ENCODE measurements at regions not wholly inside any gene's neighbourhood (a gene's known extent, or its start where the extent isn't known, plus 50 kb on each side); places are given as distances from the start of the nearest gene placed in this dataset.
"Not testable (repeated sequence)": the region's sequence is repeated elsewhere in the genome, so short reads cannot be mapped to it uniquely, and the experiment has no call there.

GRCh38 chr6:7025861-7026260 lies 81.9 kb upstream of the RREB1 start:
- Histone ChIP-seq H3K4me1 (ENCODE audit: control insufficient read depth, insufficient read depth, low read length, poor library complexity, severe bottlenecking) (no peaks in the 10 kb centered on the region), H3K27ac (ENCODE audit: insufficient read depth, low read length, poor library complexity, severe bottlenecking) (no peak overlapping the region), H3K27me3 (replicated peaks; ENCODE audit: control insufficient read depth, insufficient read depth, low read length, poor library complexity, severe bottlenecking) (no peaks in the 10 kb centered on the region), H3K36me3 (ENCODE audit: control insufficient read depth, insufficient read depth, low read length) (no peaks in the 10 kb centered on the region), H3K9me3 (ENCODE audit: control insufficient read depth, low read length) (no peaks in the 10 kb centered on the region), H3K4me3 (ENCODE audit: insufficient read depth, low read depth, low read length, poor library complexity, severe bottlenecking) (no peak overlapping the region)
- no peak for DNase-seq

DNA sequence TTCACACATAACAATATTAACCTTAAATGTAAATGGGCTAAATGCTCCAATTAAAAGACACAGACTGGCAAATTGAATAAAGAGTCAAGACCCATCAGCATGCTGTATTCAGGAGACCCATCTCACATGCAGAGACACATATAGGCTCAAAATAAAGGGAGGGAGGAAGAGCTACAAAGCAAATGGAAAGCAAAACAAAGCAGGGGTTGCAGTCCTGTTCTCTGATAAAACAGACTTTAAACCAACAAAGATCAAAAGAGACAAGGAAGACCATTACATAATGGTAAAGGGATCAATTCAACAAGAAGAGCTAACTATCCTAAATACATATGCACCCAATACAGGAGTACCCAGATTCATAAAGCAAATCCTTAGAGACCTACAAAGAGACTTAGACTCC lies 78.8 kb upstream of the RREB1 start:
- H3K27ac ChIP-seq (ENCODE audit: insufficient read depth, low read length, poor library complexity, severe bottlenecking); H3K36me3 ChIP-seq (ENCODE audit: control insufficient read depth, insufficient read depth, low read length); H3K4me1 ChIP-seq (ENCODE audit: control insufficient read depth, insufficient read depth, low read length, poor library complexity, severe bottlenecking); H3K9me3 ChIP-seq (ENCODE audit: control insufficient read depth, low read length); DNase-seq; H3K4me3 ChIP-seq (ENCODE audit: insufficient read depth, low read depth, low read length, poor library complexity, severe bottlenecking); H3K27me3 ChIP-seq (replicated peaks; ENCODE audit: control insufficient read depth, insufficient read depth, low read length, poor library complexity, severe bottlenecking): not testable (repeated sequence)

DNA sequence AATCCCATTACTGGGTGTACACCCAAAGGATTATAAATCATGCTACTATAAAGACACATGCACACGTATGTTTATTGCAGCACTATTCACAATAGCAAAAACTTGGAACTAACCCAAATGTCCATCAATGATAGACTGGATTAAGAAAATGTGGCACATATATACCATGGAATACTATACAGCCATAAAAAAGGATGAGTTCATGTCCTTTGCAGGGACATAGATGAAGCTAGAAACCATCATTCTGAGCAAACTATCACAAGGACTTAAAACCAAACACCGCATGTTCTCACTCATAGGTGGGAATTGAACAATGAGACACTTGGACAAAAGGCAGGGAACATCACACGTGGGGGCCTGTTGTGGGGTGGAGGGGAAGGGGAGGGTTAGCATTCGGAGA lies 76.8 kb upstream of the RREB1 start:
- DNase-seq; H3K4me1 ChIP-seq (ENCODE audit: control insufficient read depth, insufficient read depth, low read length, poor library complexity, severe bottlenecking); H3K9me3 ChIP-seq (ENCODE audit: control insufficient read depth, low read length); H3K36me3 ChIP-seq (ENCODE audit: control insufficient read depth, insufficient read depth, low read length); H3K27me3 ChIP-seq (replicated peaks; ENCODE audit: control insufficient read depth, insufficient read depth, low read length, poor library complexity, severe bottlenecking); H3K27ac ChIP-seq (ENCODE audit: insufficient read depth, low read length, poor library complexity, severe bottlenecking); H3K4me3 ChIP-seq (ENCODE audit: insufficient read depth, low read depth, low read length, poor library complexity, severe bottlenecking): not testable (repeated sequence)

DNA sequence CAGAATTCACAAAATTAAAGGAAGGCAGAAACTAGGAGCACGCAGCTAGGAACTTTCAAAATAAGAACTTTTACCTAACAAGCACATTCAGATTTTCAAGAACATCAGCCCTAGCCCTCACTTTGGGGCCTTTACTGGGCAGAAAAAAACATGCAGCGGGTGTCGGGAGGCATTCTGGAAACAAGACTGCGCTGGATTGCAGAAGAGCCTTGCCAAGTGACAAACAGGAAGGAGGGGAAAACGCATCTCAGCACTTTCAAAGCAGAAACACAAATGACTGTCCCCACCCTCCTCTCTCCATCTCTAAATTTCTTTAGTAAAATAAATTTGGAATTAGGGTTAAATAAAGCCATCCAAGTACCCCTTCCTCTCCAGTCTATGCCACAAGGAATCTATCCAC lies 74.6 kb upstream of the RREB1 start:
- no peak for DNase-seq
- Histone ChIP-seq H3K4me1 (ENCODE audit: control insufficient read depth, insufficient read depth, low read length, poor library complexity, severe bottlenecking) (no peaks in the 10 kb centered on the region), H3K9me3 (ENCODE audit: control insufficient read depth, low read length) (no peaks in the 10 kb centered on the region), H3K36me3 (ENCODE audit: control insufficient read depth, insufficient read depth, low read length) (no peaks in the 10 kb centered on the region), H3K27me3 (replicated peaks; ENCODE audit: control insufficient read depth, insufficient read depth, low read length, poor library complexity, severe bottlenecking) (no peaks in the 10 kb centered on the region), H3K27ac (ENCODE audit: insufficient read depth, low read length, poor library complexity, severe bottlenecking) (no peak overlapping the region), H3K4me3 (ENCODE audit: insufficient read depth, low read depth, low read length, poor library complexity, severe bottlenecking) (no peak overlapping the region)

DNA sequence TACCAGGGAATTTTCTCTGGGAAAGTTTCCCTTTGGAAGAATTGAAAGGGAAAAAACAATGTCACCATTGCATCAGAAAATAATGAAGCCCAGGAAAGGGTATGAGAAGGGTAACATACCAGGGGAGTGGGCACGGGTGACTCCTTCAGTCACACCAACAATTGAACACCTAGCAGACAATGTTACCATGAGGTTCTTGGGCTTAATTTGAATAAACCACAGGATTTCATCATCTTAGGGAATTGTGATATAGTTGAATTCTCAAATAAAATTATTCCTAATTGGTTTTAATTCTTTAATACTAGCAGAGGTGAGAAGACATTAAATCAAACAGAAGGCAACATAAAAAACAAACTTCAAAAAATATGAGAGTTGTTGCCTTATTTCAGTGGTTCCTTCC lies 73.7 kb upstream of the RREB1 start:
- Histone ChIP-seq H3K36me3 (ENCODE audit: control insufficient read depth, insufficient read depth, low read length) (no peaks in the 10 kb centered on the region), H3K4me1 (ENCODE audit: control insufficient read depth, insufficient read depth, low read length, poor library complexity, severe bottlenecking) (no peaks in the 10 kb centered on the region), H3K4me3 (ENCODE audit: insufficient read depth, low read depth, low read length, poor library complexity, severe bottlenecking) (no peak overlapping the region), H3K27me3 (replicated peaks; ENCODE audit: control insufficient read depth, insufficient read depth, low read length, poor library complexity, severe bottlenecking) (no peaks in the 10 kb centered on the region), H3K9me3 (ENCODE audit: control insufficient read depth, low read length) (no peaks in the 10 kb centered on the region), H3K27ac (ENCODE audit: insufficient read depth, low read length, poor library complexity, severe bottlenecking) (no peak overlapping the region)
- DNase-seq = no peak

DNA sequence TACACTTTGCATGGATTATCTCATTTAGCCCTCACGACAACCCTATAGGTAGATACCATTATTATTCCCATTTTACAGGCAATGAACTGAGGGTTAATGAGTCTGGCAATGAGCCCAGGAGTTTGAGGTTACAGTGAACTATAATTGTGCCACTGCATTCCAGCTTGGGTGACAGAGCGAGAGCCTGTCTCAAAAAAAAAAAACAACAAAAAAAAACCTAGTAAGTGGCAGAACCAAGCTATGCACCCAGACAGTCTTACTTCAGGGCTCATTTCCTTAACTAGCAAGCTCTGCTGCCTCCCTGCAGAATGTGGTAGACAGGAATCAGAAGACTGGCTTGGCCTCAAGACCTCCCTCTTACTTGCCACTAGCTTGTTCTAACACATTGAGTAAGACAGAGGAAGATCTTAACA lies 71.9 kb upstream of the RREB1 start:
- Histone ChIP-seq H3K4me1 (ENCODE audit: control insufficient read depth, insufficient read depth, low read length, poor library complexity, severe bottlenecking) (no peaks in the 10 kb centered on the region), H3K4me3 (ENCODE audit: insufficient read depth, low read depth, low read length, poor library complexity, severe bottlenecking) (no peak overlapping the region), H3K27ac (ENCODE audit: insufficient read depth, low read length, poor library complexity, severe bottlenecking) (no peak overlapping the region), H3K9me3 (ENCODE audit: control insufficient read depth, low read length) (no peaks in the 10 kb centered on the region), H3K27me3 (replicated peaks; ENCODE audit: control insufficient read depth, insufficient read depth, low read length, poor library complexity, severe bottlenecking) (no peaks in the 10 kb centered on the region), H3K36me3 (ENCODE audit: control insufficient read depth, insufficient read depth, low read length) (no peaks in the 10 kb centered on the region)
- DNase-seq = no peak

DNA sequence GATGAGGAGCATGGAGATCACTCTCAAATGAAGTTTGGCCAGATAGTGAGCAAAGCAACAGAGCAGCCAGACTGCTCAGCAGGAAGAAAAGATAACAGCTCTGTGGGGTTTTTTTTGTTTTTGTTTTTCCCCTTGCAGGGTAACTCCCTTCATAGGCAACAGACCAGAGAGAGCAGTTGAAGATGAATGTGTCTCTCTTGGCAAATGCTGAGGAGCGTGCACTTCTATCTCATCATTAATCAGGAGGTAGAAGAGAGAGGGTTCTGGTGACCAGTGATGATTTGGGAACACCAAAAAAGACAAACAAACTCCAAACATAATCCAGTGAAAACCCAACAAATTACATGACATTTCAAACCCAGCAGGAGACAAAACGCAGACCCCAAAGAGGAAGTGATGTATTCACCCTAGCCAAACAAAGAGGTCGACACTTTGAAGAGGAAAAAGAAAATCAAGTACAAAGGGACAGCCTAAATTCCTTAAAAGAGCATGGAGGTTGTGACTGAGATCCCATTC lies 66.2 kb upstream of the RREB1 start:
- no peak overlapping the region for H3K4me3 ChIP-seq (ENCODE audit: insufficient read depth, low read depth, low read length, poor library complexity, severe bottlenecking)
- H3K36me3 ChIP-seq (ENCODE audit: control insufficient read depth, insufficient read depth, low read length) = no peaks in the 10 kb centered on the region
- no peak overlapping the region for H3K27ac ChIP-seq (ENCODE audit: insufficient read depth, low read length, poor library complexity, severe bottlenecking)
- no peaks in the 10 kb centered on the region for H3K9me3 ChIP-seq (ENCODE audit: control insufficient read depth, low read length)
- no peak for DNase-seq
- H3K27me3 ChIP-seq (replicated peaks; ENCODE audit: control insufficient read depth, insufficient read depth, low read length, poor library complexity, severe bottlenecking) = no peaks in the 10 kb centered on the region
- no peaks in the 10 kb centered on the region for H3K4me1 ChIP-seq (ENCODE audit: control insufficient read depth, insufficient read depth, low read length, poor library complexity, severe bottlenecking)

DNA sequence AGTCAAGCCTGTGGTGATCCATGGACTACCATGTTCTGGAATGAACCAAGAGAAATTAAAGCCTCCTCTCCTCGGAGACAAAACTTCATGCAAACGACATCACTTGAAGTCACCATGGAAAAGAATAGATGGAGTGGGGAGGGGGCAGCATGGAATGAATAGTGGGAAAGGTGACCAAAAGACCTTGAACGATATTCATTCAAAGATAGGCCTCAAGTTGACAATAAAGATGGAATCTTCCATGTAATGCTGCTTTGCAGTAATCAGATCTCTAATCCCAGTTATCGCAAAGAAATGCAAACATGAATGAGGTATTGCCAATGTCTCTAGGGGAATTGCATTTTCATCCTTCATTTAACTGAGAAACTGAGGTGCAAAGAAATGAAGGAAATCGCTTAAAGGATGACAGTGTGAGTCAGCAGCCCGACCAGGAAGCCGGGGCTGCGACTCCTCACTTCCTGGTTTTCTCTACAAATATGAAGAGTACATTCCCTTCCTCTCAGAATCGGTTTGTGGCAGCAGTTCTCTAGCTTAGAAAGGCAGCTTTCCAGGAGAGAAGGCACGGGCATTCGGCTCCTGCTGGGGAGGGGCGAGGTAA lies 65.6 kb upstream of the RREB1 start:
- Histone ChIP-seq H3K9me3 (ENCODE audit: control insufficient read depth, low read length) (no peaks in the 10 kb centered on the region), H3K27ac (ENCODE audit: insufficient read depth, low read length, poor library complexity, severe bottlenecking) (no peak overlapping the region), H3K4me3 (ENCODE audit: insufficient read depth, low read depth, low read length, poor library complexity, severe bottlenecking) (no peak overlapping the region), H3K36me3 (ENCODE audit: control insufficient read depth, insufficient read depth, low read length) (no peaks in the 10 kb centered on the region), H3K27me3 (replicated peaks; ENCODE audit: control insufficient read depth, insufficient read depth, low read length, poor library complexity, severe bottlenecking) (no peaks in the 10 kb centered on the region), H3K4me1 (ENCODE audit: control insufficient read depth, insufficient read depth, low read length, poor library complexity, severe bottlenecking) (no peaks in the 10 kb centered on the region)
- no peak for DNase-seq

DNA sequence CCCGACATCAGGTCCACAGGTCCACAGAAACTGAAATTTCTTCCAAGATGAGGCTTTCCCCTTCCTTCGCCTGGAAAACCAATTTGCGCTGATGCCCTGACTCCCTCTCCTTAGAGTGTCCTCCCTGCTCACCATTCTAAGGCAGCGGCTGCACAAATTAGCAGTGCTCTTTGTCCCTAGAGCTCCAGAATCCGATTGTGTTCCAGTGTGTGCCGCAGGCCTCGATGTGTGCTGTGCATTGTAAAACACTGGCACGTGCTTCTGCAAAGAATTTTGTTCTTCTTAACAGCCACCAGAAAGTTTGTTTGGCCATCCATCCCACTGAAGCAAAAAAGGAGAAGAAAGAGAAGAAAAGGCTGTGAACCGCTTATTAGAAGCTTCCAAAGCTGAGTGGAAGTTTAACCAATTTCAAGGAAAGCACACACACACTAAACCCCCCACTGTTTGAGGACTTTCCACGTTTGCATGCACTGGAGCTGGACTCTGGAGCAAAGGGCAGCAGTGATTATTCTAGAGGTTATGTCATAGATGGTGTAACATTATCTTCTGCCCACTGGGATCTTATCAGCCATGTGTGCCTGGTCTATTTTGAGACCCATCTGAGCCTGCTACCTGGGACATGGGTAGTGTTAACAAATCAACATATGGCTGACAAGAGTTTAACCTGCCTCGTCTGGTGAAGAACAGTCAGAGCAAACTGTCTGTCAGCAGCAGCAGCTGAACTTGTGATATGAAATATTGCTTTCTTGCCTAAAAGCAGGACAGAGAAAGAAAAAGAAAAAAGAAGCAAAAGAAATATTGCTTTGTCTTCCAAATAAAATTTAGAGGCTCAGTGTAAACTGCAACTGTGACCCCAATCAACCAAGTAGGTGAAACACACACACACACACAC lies 64.9 kb upstream of the RREB1 start:
- Histone ChIP-seq H3K36me3 (ENCODE audit: control insufficient read depth, insufficient read depth, low read length) (no peaks in the 10 kb centered on the region), H3K4me3 (ENCODE audit: insufficient read depth, low read depth, low read length, poor library complexity, severe bottlenecking) (no peak overlapping the region), H3K27ac (ENCODE audit: insufficient read depth, low read length, poor library complexity, severe bottlenecking) (no peak overlapping the region), H3K9me3 (ENCODE audit: control insufficient read depth, low read length) (no peaks in the 10 kb centered on the region), H3K27me3 (replicated peaks; ENCODE audit: control insufficient read depth, insufficient read depth, low read length, poor library complexity, severe bottlenecking) (no peaks in the 10 kb centered on the region), H3K4me1 (ENCODE audit: control insufficient read depth, insufficient read depth, low read length, poor library complexity, severe bottlenecking) (no peaks in the 10 kb centered on the region)
- no peak for DNase-seq

DNA sequence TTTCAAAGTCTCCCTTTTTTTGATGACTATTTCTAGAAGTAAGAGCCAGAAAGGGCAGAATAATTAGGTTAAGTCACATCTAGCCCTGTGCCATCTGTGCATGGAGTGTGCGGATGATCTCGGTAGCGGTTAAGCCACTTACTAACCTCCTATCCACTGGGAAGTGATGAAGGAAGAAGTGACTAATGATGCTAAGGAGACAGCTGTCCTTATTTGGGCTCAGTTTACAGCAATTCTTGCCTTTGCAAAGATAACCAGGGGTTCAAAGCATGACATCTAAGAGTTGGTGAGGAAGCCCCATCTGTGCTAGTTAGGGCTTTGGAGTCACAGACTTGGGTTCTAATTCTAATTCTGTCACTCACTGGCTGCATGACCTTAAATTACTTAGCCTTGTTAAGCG lies 62.4 kb upstream of the RREB1 start:
- no peak for DNase-seq
- H3K27me3 ChIP-seq (replicated peaks; ENCODE audit: control insufficient read depth, insufficient read depth, low read length, poor library complexity, severe bottlenecking) = no peaks in the 10 kb centered on the region
- H3K4me3 ChIP-seq (ENCODE audit: insufficient read depth, low read depth, low read length, poor library complexity, severe bottlenecking) = no peak overlapping the region
- no peak overlapping the region for H3K27ac ChIP-seq (ENCODE audit: insufficient read depth, low read length, poor library complexity, severe bottlenecking)
- no peaks in the 10 kb centered on the region for H3K36me3 ChIP-seq (ENCODE audit: control insufficient read depth, insufficient read depth, low read length)
- no peaks in the 10 kb centered on the region for H3K9me3 ChIP-seq (ENCODE audit: control insufficient read depth, low read length)
- H3K4me1 ChIP-seq (ENCODE audit: control insufficient read depth, insufficient read depth, low read length, poor library complexity, severe bottlenecking) = no peaks in the 10 kb centered on the region

All from effector memory CD4-positive, alpha-beta T cell (primary cell).